H9 (cell line): ENCODE measurements at regions not wholly inside any gene's neighbourhood (a gene's known extent, or its start where the extent isn't known, plus 50 kb on each side); places are given as distances from the start of the nearest gene placed in this dataset.

Experiments used
- DNase-seq: peaks from one replicate; pipeline ENCODE4 v3.0.0-alpha.2; 2017
- H2AFZ ChIP-seq: one replicate; pipeline ENCODE4 v1.6.1; 2013; ENCODE audit warnings: mild to moderate bottlenecking, low read length, control low read depth, moderate library complexity
- H2AK5ac ChIP-seq: 2 replicates; pipeline ENCODE4 v1.6.1; 2013; ENCODE audit warnings: low read length, control low read depth, mixed read lengths; ENCODE audit not compliant: insufficient read length
- H2BK120ac ChIP-seq: one replicate; pipeline ENCODE4 v1.6.1; 2013; ENCODE audit warnings: low read depth, mild to moderate bottlenecking, low read length, control low read depth, inconsistent platforms; ENCODE audit not compliant: poor library complexity, severe bottlenecking
- H2BK12ac ChIP-seq: 2 replicates; pipeline ENCODE4 v1.6.1; 2013; ENCODE audit warnings: low read length, control low read depth, mixed read lengths, low read depth; ENCODE audit not compliant: insufficient read length
- H2BK15ac ChIP-seq: 2 replicates; pipeline ENCODE4 v1.6.1; 2013; ENCODE audit warnings: low read depth, low read length, control low read depth
- H2BK20ac ChIP-seq: one replicate; pipeline ENCODE4 v1.6.1; 2013; ENCODE audit warnings: low read depth, mild to moderate bottlenecking, low read length, control low read depth, inconsistent platforms; ENCODE audit not compliant: poor library complexity, severe bottlenecking
- H2BK5ac ChIP-seq: 2 replicates; pipeline ENCODE4 v1.6.1; 2013; ENCODE audit warnings: low read length, control low read depth, mixed read lengths; ENCODE audit not compliant: insufficient read length
- H3K14ac ChIP-seq: 2 replicates; pipeline ENCODE4 v1.6.1; 2013; ENCODE audit warnings: low read length, control low read depth; ENCODE audit not compliant: insufficient read depth
- H3K18ac ChIP-seq: 2 replicates; pipeline ENCODE4 v1.6.1; 2013; ENCODE audit warnings: low read depth, mild to moderate bottlenecking, mixed read lengths, low read length, control low read depth; ENCODE audit not compliant: insufficient read length
- H3K23ac ChIP-seq: 2 replicates; pipeline ENCODE4 v1.6.1; 2013; ENCODE audit warnings: low read length, control low read depth, mixed read lengths, low read depth; ENCODE audit not compliant: insufficient read length
- H3K23me2 ChIP-seq: 2 replicates; pipeline ENCODE4 v1.6.1; 2013; ENCODE audit warnings: low read depth, mild to moderate bottlenecking, mixed read lengths, low read length, control low read depth; ENCODE audit not compliant: insufficient read length, poor library complexity, severe bottlenecking
- H3K27ac ChIP-seq: 2 replicates; pipeline ENCODE4 v1.5.1; 2013; ENCODE audit warnings: low read length, control low read depth, mixed read lengths, low read depth; ENCODE audit not compliant: insufficient read length
- H3K27me3 ChIP-seq: 2 replicates; pipeline ENCODE4 v1.6.1; 2013; ENCODE audit warnings: low read length, control low read depth, inconsistent platforms; ENCODE audit not compliant: insufficient read depth
- H3K4ac ChIP-seq: 2 replicates; pipeline ENCODE4 v1.6.1; 2013; ENCODE audit warnings: low read depth, mild to moderate bottlenecking, control low read depth, inconsistent platforms, low read length, moderate library complexity
- H3K4me1 ChIP-seq: 2 replicates; pipeline ENCODE4 v1.6.1; 2013; ENCODE audit warnings: low read length, control low read depth, inconsistent platforms; ENCODE audit not compliant: insufficient read depth
- H3K4me2 ChIP-seq: 2 replicates; pipeline ENCODE4 v1.6.1; 2013; ENCODE audit warnings: low read length, control low read depth, mixed read lengths; ENCODE audit not compliant: insufficient read length, insufficient read depth
- H3K56ac ChIP-seq: 2 replicates; pipeline ENCODE4 v1.6.1; 2013; ENCODE audit warnings: low read depth, mild to moderate bottlenecking, mixed read lengths, low read length, control low read depth; ENCODE audit not compliant: insufficient read length
- H3K79me1 ChIP-seq: 2 replicates; pipeline ENCODE4 v1.6.1; 2013; ENCODE audit warnings: low read depth, mild to moderate bottlenecking, moderate library complexity, low read length, control low read depth, inconsistent platforms; ENCODE audit not compliant: insufficient read depth, poor library complexity, severe bottlenecking
- H3K79me2 ChIP-seq: 2 replicates; pipeline ENCODE4 v1.6.1; 2013; ENCODE audit warnings: low read length, control low read depth, inconsistent platforms; ENCODE audit not compliant: insufficient read depth
- H3K9ac ChIP-seq: 2 replicates; pipeline ENCODE4 v1.6.1; 2013; ENCODE audit warnings: low read length, control low read depth, mixed read lengths; ENCODE audit not compliant: insufficient read length; ENCODE audit errors: extremely low read depth
- H3K9me3 ChIP-seq: one replicate; pipeline ENCODE4 v1.6.1; 2013; ENCODE audit warnings: low read depth, low read length, inconsistent platforms; ENCODE audit not compliant: control insufficient read depth
- H3T11ph ChIP-seq: one replicate; pipeline ENCODE4 v1.6.1; 2013; ENCODE audit warnings: mild to moderate bottlenecking, low read length, control low read depth, inconsistent platforms
- H4K20me1 ChIP-seq: one replicate; pipeline ENCODE4 v1.6.1; 2013; ENCODE audit not compliant: control insufficient read depth, insufficient read length, insufficient read depth
- H4K5ac ChIP-seq: 2 replicates; pipeline ENCODE4 v1.6.1; 2013; ENCODE audit warnings: low read depth, mild to moderate bottlenecking, mixed read lengths, low read length, control low read depth; ENCODE audit not compliant: insufficient read length
- H4K8ac ChIP-seq: replicated peaks from 2 replicates; pipeline ENCODE4 v1.6.1; 2013; ENCODE audit warnings: low read length, control low read depth, mixed read lengths, low read depth; ENCODE audit not compliant: insufficient read length
- H4K91ac ChIP-seq: 2 replicates; pipeline ENCODE4 v1.6.1; 2013; ENCODE audit warnings: low read depth, mild to moderate bottlenecking, moderate library complexity, mixed read lengths, low read length, control low read depth; ENCODE audit not compliant: insufficient read length
- H3K27ac Mint-ChIP-seq, 3 experiments: 2 replicates in 2 of 3; 3 replicates in 1 of 3; pipeline ENCODE4 v1.8.0; 2020 to 2021; ENCODE audit warnings: mixed read lengths in 3 of 3, mild to moderate bottlenecking in 1 of 3, moderate library complexity in 1 of 3
- H3K27me3 Mint-ChIP-seq: 2 replicates; pipeline ENCODE4 v1.8.0; 2021; ENCODE audit warnings: low read depth, mild to moderate bottlenecking, moderate library complexity, mixed read lengths
- H3K36me3 Mint-ChIP-seq, 3 experiments: 2 replicates in 2 of 3; 3 replicates in 1 of 3; pipeline ENCODE4 v1.8.0; 2020 to 2021; ENCODE audit warnings: low read depth in 3 of 3, mixed read lengths in 3 of 3; ENCODE audit not compliant: insufficient read depth in 1 of 3
- H3K4me1 Mint-ChIP-seq, 2 experiments: 2 replicates each; pipeline ENCODE4 v1.8.0; 2020; ENCODE audit warnings: mixed read lengths in 2 of 2
- H3K4me3 Mint-ChIP-seq, 2 experiments: 2 replicates in 1 of 2; 3 replicates in 1 of 2; pipeline ENCODE4 v1.8.0; 2020 to 2021; ENCODE audit warnings: mild to moderate bottlenecking in 2 of 2, mixed read lengths in 2 of 2, moderate library complexity in 1 of 2
- H3K9me3 Mint-ChIP-seq, 2 experiments: 2 replicates in 1 of 2; 3 replicates in 1 of 2; pipeline ENCODE4 v1.8.0; 2020; ENCODE audit warnings: mild to moderate bottlenecking in 2 of 2, mixed read lengths in 2 of 2, moderate library complexity in 1 of 2
- CTCF ChIP-seq: fragments of 200-600 bp; sonication (generic); conservative IDR thresholded peaks from 3 replicates; pipeline ENCODE4 v1.8.0; 2021; ENCODE audit warnings: antibody characterized with exemption, mild to moderate bottlenecking
- WGBS: extraction: QIAGEN DNeasy Blood & Tissue Kit; methylation state at CpG from one replicate; pipeline ENCODE4 v1.1.7; 2013; ENCODE audit warnings: missing lambda C conversion rate, low lambda C conversion rate, mixed read lengths; ENCODE audit not compliant: insufficient read length; ENCODE audit errors: extremely low coverage; 5-methylcytosine and 5-hydroxymethylcytosine counted together

DNA sequence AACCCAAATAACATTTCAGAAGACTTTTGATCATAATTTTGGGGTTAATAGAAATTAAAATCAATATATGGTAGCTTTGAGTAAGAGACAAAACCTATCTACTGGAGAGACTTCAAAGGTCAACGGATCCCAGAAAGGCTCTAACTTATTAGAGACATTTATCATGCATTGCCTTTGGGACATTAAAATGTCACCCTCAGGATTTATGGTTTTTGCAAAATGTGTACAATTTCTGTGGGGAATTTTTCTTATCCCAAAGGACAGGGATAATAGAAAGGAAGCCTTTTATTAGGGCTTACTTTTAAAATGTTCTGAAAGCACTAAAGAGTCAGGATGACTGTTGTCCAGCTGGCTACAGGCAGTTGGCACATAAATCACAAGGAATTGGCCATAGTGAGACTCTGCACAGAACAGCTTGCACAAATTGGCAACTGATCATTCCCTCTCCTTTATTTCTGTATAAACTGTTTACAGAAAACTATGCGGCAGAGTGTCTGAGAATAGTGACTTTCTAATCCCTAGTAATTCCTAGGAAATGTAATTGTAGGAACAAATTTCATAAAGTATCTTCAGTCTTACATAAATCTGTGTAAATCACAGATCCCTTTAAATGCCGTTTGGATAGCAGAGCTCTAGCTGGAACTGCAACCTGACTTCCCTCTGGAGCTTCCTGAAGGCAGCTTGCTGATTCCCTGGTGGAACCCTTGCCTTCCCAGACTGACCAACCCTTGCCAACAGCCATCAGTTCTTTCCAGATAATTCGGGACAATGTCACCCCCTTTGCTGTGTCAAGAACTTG is 201.1 kb upstream of the PREP start:
- H4K8ac ChIP-seq = no peak overlapping the region
- no peak overlapping the region for H2BK5ac ChIP-seq
- H3K27ac ChIP-seq = no peak overlapping the region
- H3K9me3 Mint-ChIP-seq = no peaks in the 10 kb centered on the region
- no peaks in the 10 kb centered on the region for H3K9me3 ChIP-seq
- H3K56ac ChIP-seq = no peak overlapping the region
- no peaks in the 10 kb centered on the region for H3K27me3 ChIP-seq
- no peak overlapping the region for H2AFZ ChIP-seq
- no peak overlapping the region for H3K18ac ChIP-seq
- no peak overlapping the region for H2BK20ac ChIP-seq
- no peak overlapping the region for H3K4ac ChIP-seq
- H3K4me3 Mint-ChIP-seq = no peak overlapping the region
- H2AK5ac ChIP-seq = no peak overlapping the region
- no peaks in the 10 kb centered on the region for H3K79me1 ChIP-seq
- no peak overlapping the region for H3K23ac ChIP-seq
- no peak for DNase-seq
- no peaks in the 10 kb centered on the region for H4K20me1 ChIP-seq
- H3K14ac ChIP-seq = no peak overlapping the region
- no peak overlapping the region; a peak in 1 of 7 replicates for H3K27ac Mint-ChIP-seq
- H3K4me1 Mint-ChIP-seq = peaks cover 10 to 31% of the 10 kb centered on the region in 2 experiments
- no peak overlapping the region for H2BK15ac ChIP-seq
- no peaks in the 10 kb centered on the region for H3K27me3 Mint-ChIP-seq
- no peaks in the 10 kb centered on the region for H3K36me3 Mint-ChIP-seq
- no peaks in the 10 kb centered on the region for H3K4me1 ChIP-seq
- no CpG with 5 or more reads among the region's 4 CpGs for WGBS
- no peak overlapping the region for H2BK12ac ChIP-seq
- TF ChIP-seq CTCF = no peak
- H2BK120ac ChIP-seq = no peak overlapping the region
- H3K4me2 ChIP-seq = no peak overlapping the region
- no peak overlapping the region for H3K9ac ChIP-seq
- no peaks in the 10 kb centered on the region for H3K23me2 ChIP-seq
- H3K79me2 ChIP-seq = no peaks in the 10 kb centered on the region
- H4K5ac ChIP-seq = no peak overlapping the region
- no peak overlapping the region for H4K91ac ChIP-seq
- no peak overlapping the region for H3T11ph ChIP-seq
